IMR-90 (cell line): ENCODE measurements at regions not wholly inside any gene's neighbourhood (a gene's known extent, or its start where the extent isn't known, plus 50 kb on each side); places are given as distances from the start of the nearest gene placed in this dataset.
A peak's percentile ranks its signal among the peaks of the same experiment; 100 is the strongest.

Experiments used
- ATAC-seq: fragments of 200-7000 bp; cut with Tn5 transposase; 2 replicates; pipeline ENCODE4 v1.9.1; 2020; ENCODE audit warnings: low read depth, mild to moderate bottlenecking, moderate library complexity
- BruUV-seq: library from RNA; stranded (reverse); fragments of 400-500 nt; replicated peaks from 2 replicates; lab custom pipeline; 2021; lab: Mats Ljungman, UMichigan
- CTCF ChIA-PET: fragments of 300-600 bp; formaldehyde crosslinking; extraction: SDS; loops from one replicate; lab custom pipeline; 2021; ENCODE audit warnings: antibody characterized with exemption; lab: Yijun Ruan, JAX
- POLR2A ChIA-PET: fragments of 300-600 bp; sonication (Branson Sonifier 250); formaldehyde crosslinking; loops from one replicate; lab custom pipeline; 2022; ENCODE audit warnings: antibody characterized with exemption; ENCODE audit not compliant: unreplicated experiment; lab: Charles Lee
- DNase-seq: peaks from one replicate; pipeline ENCODE4 v3.0.0; 2013
- H2AFZ ChIP-seq: replicated peaks from 2 replicates; pipeline ENCODE3; 2013; ENCODE audit warnings: low read length, mild to moderate bottlenecking; ENCODE audit not compliant: poor library complexity
- H2AK5ac ChIP-seq: 2 replicates; pipeline ENCODE4 v1.6.1; 2013; ENCODE audit warnings: low read depth, low read length, inconsistent platforms
- H2AK9ac ChIP-seq: replicated peaks from 2 replicates; pipeline ENCODE3; 2013; ENCODE audit warnings: mild to moderate bottlenecking, low read depth, low read length, moderate library complexity; ENCODE audit not compliant: poor library complexity
- H2BK120ac ChIP-seq: 2 replicates; pipeline ENCODE4 v1.6.1; 2013; ENCODE audit warnings: low read depth, low read length, inconsistent platforms
- H2BK15ac ChIP-seq: 3 replicates; pipeline ENCODE4 v1.6.1; 2013; ENCODE audit warnings: low read depth, low read length, inconsistent platforms
- H2BK20ac ChIP-seq: 2 replicates; pipeline ENCODE4 v1.6.1; 2013; ENCODE audit warnings: low read depth, mild to moderate bottlenecking, inconsistent platforms, low read length, moderate library complexity
- H2BK5ac ChIP-seq: 2 replicates; pipeline ENCODE4 v1.6.1; 2013; ENCODE audit warnings: mild to moderate bottlenecking, low read depth, low read length, inconsistent platforms; ENCODE audit not compliant: poor library complexity, severe bottlenecking
- H3K14ac ChIP-seq: replicated peaks from 2 replicates; pipeline ENCODE4 v1.6.1; 2013; ENCODE audit warnings: low read depth, low read length, inconsistent platforms
- H3K18ac ChIP-seq: 2 replicates; pipeline ENCODE4 v1.6.1; 2013; ENCODE audit warnings: low read depth, low read length, control low read depth
- H3K23ac ChIP-seq: 2 replicates; pipeline ENCODE4 v1.6.1; 2013; ENCODE audit warnings: low read depth, low read length, inconsistent platforms
- H3K27ac ChIP-seq: 2 replicates; pipeline ENCODE4 v1.5.1; 2013; ENCODE audit warnings: mild to moderate bottlenecking, control low read depth, low read length; ENCODE audit not compliant: insufficient read depth
- H3K27me3 ChIP-seq: 2 replicates; pipeline ENCODE4 v1.6.1; 2013; ENCODE audit warnings: low read length; ENCODE audit not compliant: control insufficient read depth, insufficient read depth
- H3K36me3 ChIP-seq: 2 replicates; pipeline ENCODE4 v1.6.1; 2013; ENCODE audit warnings: low read length, mixed read lengths; ENCODE audit not compliant: control insufficient read depth, insufficient read depth
- H3K4ac ChIP-seq: 2 replicates; pipeline ENCODE4 v1.6.1; 2013; ENCODE audit warnings: low read depth, low read length, inconsistent platforms
- H3K4me1 ChIP-seq: 2 replicates; pipeline ENCODE4 v1.6.1; 2013; ENCODE audit warnings: low read length, mixed read lengths; ENCODE audit not compliant: control insufficient read depth, insufficient read depth
- H3K4me2 ChIP-seq: 2 replicates; pipeline ENCODE4 v1.6.1; 2013; ENCODE audit warnings: low read depth, mild to moderate bottlenecking, control low read depth, low read length, moderate library complexity
- H3K4me3 ChIP-seq: 2 replicates; pipeline ENCODE4 v1.5.1; 2013; ENCODE audit warnings: low read depth, mild to moderate bottlenecking, control low read depth, low read length, moderate library complexity; ENCODE audit not compliant: insufficient read depth
- H3K56ac ChIP-seq: 2 replicates; pipeline ENCODE4 v1.6.1; 2013; ENCODE audit warnings: low read length, inconsistent platforms; ENCODE audit not compliant: insufficient read depth; ENCODE audit errors: extremely low read depth
- H3K79me1 ChIP-seq, 2 experiments: 2 replicates each; pipeline ENCODE4 v1.6.1; 2013; ENCODE audit warnings: low read length in 2 of 2, inconsistent platforms in 1 of 2, low read depth in 1 of 2
- H3K9ac ChIP-seq: 2 replicates; pipeline ENCODE4 v1.6.1; 2013; ENCODE audit warnings: low read depth, low read length, control low read depth
- H3K9me1 ChIP-seq: 2 replicates; pipeline ENCODE4 v1.6.1; 2013; ENCODE audit warnings: low read length, inconsistent platforms; ENCODE audit not compliant: insufficient read depth
- H3K9me3 ChIP-seq: 2 replicates; pipeline ENCODE4 v1.6.1; 2013; ENCODE audit warnings: low read length; ENCODE audit not compliant: control insufficient read depth, insufficient read depth
- H4K20me1 ChIP-seq: 2 replicates; pipeline ENCODE4 v1.6.1; 2013; ENCODE audit warnings: low read length, inconsistent platforms; ENCODE audit not compliant: insufficient read depth
- H4K5ac ChIP-seq: 2 replicates; pipeline ENCODE4 v1.6.1; 2013; ENCODE audit warnings: mild to moderate bottlenecking, low read depth, low read length, control low read depth
- H4K8ac ChIP-seq, 2 experiments: 2 replicates each; pipeline ENCODE4 v1.6.1; 2013; ENCODE audit warnings: low read depth in 2 of 2, low read length in 2 of 2, control low read depth in 1 of 2, inconsistent platforms in 1 of 2
- H4K91ac ChIP-seq: 2 replicates; pipeline ENCODE4 v1.6.1; 2013; ENCODE audit warnings: low read depth, low read length, inconsistent platforms; ENCODE audit not compliant: insufficient read depth
- NFE2L2 ChIP-seq: fragments of 150-350 bp; IDR thresholded peaks from 2 replicates; pipeline ENCODE4 v1.6.1; 2016; ENCODE audit warnings: low read depth, mild to moderate bottlenecking, low read length
- WGBS, 2 experiments: methylation state at CpG; one replicate each; pipeline versions ENCODE4 v1.1.5 to v1.1.7; 2013; ENCODE audit warnings: missing lambda C conversion rate in 2 of 2; ENCODE audit not compliant: insufficient read length in 1 of 2; ENCODE audit errors: extremely low coverage in 2 of 2; 5-methylcytosine and 5-hydroxymethylcytosine counted together
- dilution Hi-C: fragments of 300-500 bp; cut with HindIII; formaldehyde crosslinking; loops from one replicate; pipeline ENCODE4 v1.14.3; 2018; ENCODE audit warnings: low sequenced_read_pairs; ENCODE audit not compliant: unreplicated experiment
- in situ Hi-C: fragments of 300-500 bp; cut with MboI; formaldehyde crosslinking; loops from 3 replicates; pipeline ENCODE4 v1.14.3; 2019; ENCODE audit warnings: low sequenced_read_pairs, inconsistent platforms, mixed read lengths
- intact Hi-C: fragments of 100-400 bp; cut with micrococcal nuclease; formaldehyde crosslinking; loops from 2 replicates; pipeline ENCODE4 v1.10.0; 2022

GRCh38 chr3:102141096-102141927, 292.0 kb downstream of the NFKBIZ start:
- H3K4me3 ChIP-seq: no peak overlapping the region
- peak overlapping the region; percentile 25; the same call in 1 of the 2 replicates for H4K5ac ChIP-seq
- H3K36me3 ChIP-seq: no peaks in the 10 kb centered on the region
- H3K27ac ChIP-seq: no peak overlapping the region
- no peak overlapping the region for H3K56ac ChIP-seq
- no peak for TF ChIP-seq NFE2L2
- H3K4me2 ChIP-seq: peak overlapping the region; percentile 52
- dilution Hi-C loops: no loop called here
- peak overlapping the region; percentile 24 for H2BK5ac ChIP-seq
- H3K14ac ChIP-seq: 0 out of 2 replicates have a peak overlapping the region, but pooled peaks have one; percentile 16
- peaks cover 12% of the 10 kb centered on the region for H3K4me1 ChIP-seq
- H3K4ac ChIP-seq: no peak overlapping the region
- H3K18ac ChIP-seq: peak overlapping the region; percentile 63; the same call in 1 of the 2 replicates
- peak overlapping the region; percentile 28; the same call in 1 of the 3 replicates for H2BK15ac ChIP-seq
- no peak overlapping the region for H3K9ac ChIP-seq
- no peak overlapping the region for H2AFZ ChIP-seq
- 100% methylated on average over 1 of the region's 5 CpGs; no CpG with 5 or more reads in 1 of the 2 experiments for WGBS, 2 experiments
- H2BK20ac ChIP-seq: no peak overlapping the region
- no peak overlapping the region for H2BK120ac ChIP-seq
- H4K8ac ChIP-seq: 0 out of 4 replicates have a peak overlapping the region, but pooled peaks of 1 of the 2 experiments have one; percentile 3
- in situ Hi-C loops: no loop called here
- no peak overlapping the region for H2AK5ac ChIP-seq
- DNase-seq (peak; percentile 67), ATAC-seq (peak; percentile 85)
- no peak overlapping the region for H2AK9ac ChIP-seq
- H3K9me3 ChIP-seq: no peaks in the 10 kb centered on the region
- H4K91ac ChIP-seq: no peak overlapping the region
- no TSS peak for BruUV-seq
- no peaks in the 10 kb centered on the region for H4K20me1 ChIP-seq
- POLR2A ChIA-PET: no interaction called here
- H3K79me1 ChIP-seq: no peaks in the 10 kb centered on the region
- no peaks in the 10 kb centered on the region for H3K27me3 ChIP-seq
- intact Hi-C loops: no loop called here
- H3K9me1 ChIP-seq: peaks cover 5% of the 10 kb centered on the region; the same call in 1 of the 2 replicates
- H3K23ac ChIP-seq: no peak overlapping the region
- CTCF ChIA-PET: no interaction called here
